HCT116 (cell line): ENCODE measurements at regions not wholly inside any gene's neighbourhood (a gene's known extent, or its start where the extent isn't known, plus 50 kb on each side); places are given as distances from the start of the nearest gene placed in this dataset.

Experiments
- ATAC-seq: fragments of 200-7000 bp; cut with Tn5 transposase; 2 replicates; pipeline ENCODE4 v1.9.1; 2020; ENCODE audit warnings: mild to moderate bottlenecking, moderate library complexity
- BruUV-seq: library from RNA; stranded (reverse); fragments of 400-500 nt; replicated peaks from 2 replicates; lab custom pipeline; 2021; lab: Mats Ljungman, UMichigan
- CTCF ChIA-PET: fragments of 300-600 bp; sonication (Branson Sonifier 250); formaldehyde crosslinking; loops from one replicate; lab custom pipeline; 2021; ENCODE audit warnings: antibody characterized with exemption; lab: Charles Lee
- POLR2A ChIA-PET: fragments of 300-600, 350-600 bp; sonication (Branson Sonifier 250); formaldehyde crosslinking; loops from one replicate; lab custom pipeline; 2021; ENCODE audit warnings: antibody characterized with exemption; lab: Charles Lee
- RAD21 ChIA-PET, 2 experiments: fragments of 300-600 bp; sonication (Branson Sonifier 250); formaldehyde crosslinking; loops; one replicate each; lab custom pipeline; 2023; ENCODE audit warnings: low total read pairs in 2 of 2; ENCODE audit not compliant: uncharacterized antibody in 2 of 2, unreplicated experiment in 2 of 2, low non-redundant PET in 1 of 2; lab: Charles Lee
- DNase-seq: peaks from one replicate; pipeline ENCODE4 v3.0.0-alpha.2; 2010; ENCODE audit warnings: low read depth, low spot score
- H2AFZ ChIP-seq: fragments of 200-600 bp; shearing (Covaris generic), sonication (generic); 2 replicates; pipeline ENCODE4 v1.6.1; 2017; ENCODE audit warnings: low read depth, mixed run types, mixed read lengths, antibody characterized with exemption, low read length; ENCODE audit not compliant: poor library complexity, severe bottlenecking
- H3K27ac ChIP-seq: 2 replicates; pipeline ENCODE4 v1.5.1; 2012; ENCODE audit warnings: low read depth, low read length
- H3K27me3 ChIP-seq: fragments of 200-600 bp; sonication (generic); 2 replicates; pipeline ENCODE4 v1.6.1; 2016; ENCODE audit warnings: mixed run types, low read length, mixed read lengths; ENCODE audit not compliant: insufficient read depth
- H3K36me3 ChIP-seq, 2 experiments: fragments of 200-500 bp in 1 of 2; fragments of 200-600 bp in 1 of 2; sonication (Bioruptor generic) in 1 of 2; sonication (generic) in 1 of 2; 2 replicates each; pipeline versions ENCODE4 v1.5.1 to v1.6.1; 2014 to 2016; ENCODE audit warnings: low read length in 2 of 2, inconsistent platforms in 1 of 2, mixed read lengths in 1 of 2, mixed run types in 1 of 2; ENCODE audit not compliant: insufficient read depth in 2 of 2, control insufficient read depth in 1 of 2
- H3K4me1 ChIP-seq, 2 experiments: fragments of 200-600 bp in 1 of 2; sonication (generic) in 1 of 2; 2 replicates each; pipeline versions ENCODE4 v1.5.1 to v1.6.1; 2012 to 2017; ENCODE audit warnings: low read length in 2 of 2, inconsistent platforms in 1 of 2, mild to moderate bottlenecking in 1 of 2, mixed read lengths in 1 of 2, mixed run types in 1 of 2, moderate library complexity in 1 of 2; ENCODE audit not compliant: insufficient read depth in 2 of 2, control insufficient read depth in 1 of 2
- H3K4me2 ChIP-seq: fragments of 200-600 bp; sonication (generic); 2 replicates; pipeline ENCODE4 v1.6.1; 2017; ENCODE audit warnings: mixed run types, low read length, mixed read lengths
- H3K4me3 ChIP-seq, 2 experiments: fragments of 200-600 bp in 1 of 2; sonication (generic) in 1 of 2; replicated peaks in 1 of 2; 2 replicates each; pipeline ENCODE4 v1.5.1; 2011 to 2016; ENCODE audit warnings: low read length in 2 of 2, control low read depth in 1 of 2, low read depth in 1 of 2, mild to moderate bottlenecking in 1 of 2, mixed read lengths in 1 of 2, mixed run types in 1 of 2
- H3K79me2 ChIP-seq: fragments of 200-600 bp; sonication (generic); 2 replicates; pipeline ENCODE4 v1.6.1; 2017; ENCODE audit warnings: mild to moderate bottlenecking, mixed run types, low read length, moderate library complexity, mixed read lengths; ENCODE audit not compliant: insufficient read depth
- H3K9ac ChIP-seq: fragments of 200-600 bp; sonication (generic); 2 replicates; pipeline ENCODE4 v1.6.1; 2016; ENCODE audit warnings: low read length, mixed read lengths
- H3K9me2 ChIP-seq: fragments of 200-600 bp; sonication (generic), shearing (Covaris generic); 2 replicates; pipeline ENCODE4 v1.6.1; 2017; ENCODE audit warnings: mixed run types, mild to moderate bottlenecking, moderate library complexity; ENCODE audit not compliant: insufficient read depth
- H3K9me3 ChIP-seq, 2 experiments: fragments of 200-500 bp in 1 of 2; fragments of 200-600 bp in 1 of 2; sonication (Bioruptor generic) in 1 of 2; sonication (generic) in 1 of 2; 2 replicates each; pipeline ENCODE4 v1.6.1; 2014 to 2017; ENCODE audit warnings: low read length in 2 of 2, mixed read lengths in 2 of 2, inconsistent platforms in 1 of 2, low read depth in 1 of 2, mild to moderate bottlenecking in 1 of 2, mixed run types in 1 of 2, moderate library complexity in 1 of 2; ENCODE audit not compliant: control insufficient read depth in 1 of 2, insufficient read depth in 1 of 2
- H4K20me1 ChIP-seq: fragments of 200-600 bp; sonication (generic), shearing (Covaris generic); 2 replicates; pipeline ENCODE4 v1.6.1; 2017; ENCODE audit warnings: mixed run types, mild to moderate bottlenecking, moderate library complexity; ENCODE audit not compliant: insufficient read depth
- ATF3 ChIP-seq: IDR thresholded peaks from 2 replicates; pipeline ENCODE4 v1.6.1; 2012
- CEBPB ChIP-seq: IDR thresholded peaks from 2 replicates; pipeline ENCODE4 v1.6.1; 2012; ENCODE audit warnings: low read depth
- EZH2 ChIP-seq: fragments of 200-600 bp; sonication (generic); IDR thresholded peaks from 2 replicates; pipeline ENCODE4 v1.6.1; 2017; ENCODE audit warnings: antibody characterized with exemption, mixed run types
- EZH2phosphoT487 ChIP-seq: fragments of 200-600 bp; IDR thresholded peaks from 2 replicates; pipeline ENCODE4 v1.6.1; 2018; ENCODE audit warnings: antibody characterized with exemption, borderline replicate concordance
- JUND ChIP-seq: IDR thresholded peaks from 2 replicates; pipeline ENCODE4 v1.6.1; 2012
- POLR2A ChIP-seq: IDR thresholded peaks from 2 replicates; pipeline ENCODE4 v1.7.0; 2011; ENCODE audit warnings: borderline replicate concordance; ENCODE audit not compliant: insufficient read depth, insufficient read length; ENCODE audit errors: extremely low read depth
- RAD21 ChIP-seq: IDR thresholded peaks from 2 replicates; pipeline ENCODE4 v1.6.1; 2012; ENCODE audit warnings: low read depth, mild to moderate bottlenecking
- SIN3A ChIP-seq: IDR thresholded peaks from 2 replicates; pipeline ENCODE4 v1.6.1; 2012; ENCODE audit warnings: low read depth
- SP1 ChIP-seq: IDR thresholded peaks from 2 replicates; pipeline ENCODE4 v1.6.1; 2012; ENCODE audit warnings: low read depth
- SRF ChIP-seq: IDR thresholded peaks from 2 replicates; pipeline ENCODE4 v1.6.1; 2012; ENCODE audit warnings: low read depth
- YY1 ChIP-seq: IDR thresholded peaks from 2 replicates; pipeline ENCODE4 v1.6.1; 2011; ENCODE audit warnings: low read length, low read depth, moderate library complexity, mild to moderate bottlenecking; ENCODE audit not compliant: insufficient replicate concordance; ENCODE audit errors: extremely low read depth
- ZNF274 ChIP-seq: fragments of 200-500 bp; sonication (Bioruptor generic); IDR thresholded peaks from 2 replicates; pipeline ENCODE4 v1.6.1; 2014; ENCODE audit warnings: mild to moderate bottlenecking, low read depth, low read length, inconsistent platforms
- intact Hi-C: fragments of 100-400 bp; cut with micrococcal nuclease; formaldehyde crosslinking; loops from 2 replicates; pipeline ENCODE4 v1.10.0; 2022
- TF ChIP-seq, protein P1 (sequence below), 3 experiments: fragments of 200-600 bp in 1 of 3; sonication (generic) in 1 of 3; IDR thresholded peaks in 2 of 3; conservative IDR thresholded peaks in 1 of 3; 2 replicates each; pipeline ENCODE4 v1.5.1; 2012 to 2017; ENCODE audit warnings: low read depth in 2 of 3, low read length in 2 of 3, antibody characterized with exemption in 1 of 3, borderline replicate concordance in 1 of 3, control low read depth in 1 of 3, mild to moderate bottlenecking in 1 of 3, mixed read lengths in 1 of 3, mixed run types in 1 of 3, moderate library complexity in 1 of 3; ENCODE audit not compliant: insufficient read depth in 1 of 3

DNA sequence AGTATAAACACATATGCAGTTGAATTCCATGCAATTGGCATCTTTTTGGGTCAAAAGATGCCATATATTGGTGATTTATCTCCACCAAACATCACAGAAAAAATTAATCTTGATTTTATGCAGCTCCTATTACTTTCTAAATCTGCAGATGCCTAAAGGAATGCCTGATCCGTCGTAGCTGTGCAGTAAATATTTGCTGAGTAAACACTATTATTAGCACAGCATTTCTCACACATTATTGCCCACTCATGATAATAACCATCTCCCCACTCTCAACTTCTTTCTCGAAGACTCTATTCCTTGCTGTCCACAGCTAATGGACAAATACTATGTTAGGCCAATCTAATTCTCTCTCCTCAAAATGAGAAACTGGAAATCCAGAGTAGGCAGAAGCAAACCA lies 625.2 kb downstream of the ZIC1 start:
- H3K36me3 ChIP-seq = no peaks in the 10 kb centered on the region
- intact Hi-C loops = no loop called here
- CTCF ChIA-PET = no interaction called here
- H3K4me2 ChIP-seq = no peak overlapping the region
- DNase-seq = no peak
- H3K9me3 ChIP-seq = no peaks in the 10 kb centered on the region
- RAD21 ChIA-PET = no interaction called here
- no peak overlapping the region for H3K27ac ChIP-seq
- H3K9ac ChIP-seq = no peak overlapping the region
- no peaks in the 10 kb centered on the region for H3K9me2 ChIP-seq
- H3K4me1 ChIP-seq = no peaks in the 10 kb centered on the region
- POLR2A ChIA-PET = no interaction called here
- H3K4me3 ChIP-seq = no peak overlapping the region
- no peaks in the 10 kb centered on the region for H3K27me3 ChIP-seq
- no peak overlapping the region for H2AFZ ChIP-seq
- BruUV-seq = no TSS peak
- no peaks in the 10 kb centered on the region for H3K79me2 ChIP-seq
- no peaks in the 10 kb centered on the region for H4K20me1 ChIP-seq
- TF ChIP-seq SRF (no peak), POLR2A (no peak), EZH2phosphoT487 (no peak), EZH2 (no peak), SIN3A (no peak), YY1 (no peak), RAD21 (no peak), SP1 (no peak), JUND (no peak), CEBPB (no peak), ZNF274 (no peak), ATF3 (no peak)
- TF ChIP-seq, protein P1, sequence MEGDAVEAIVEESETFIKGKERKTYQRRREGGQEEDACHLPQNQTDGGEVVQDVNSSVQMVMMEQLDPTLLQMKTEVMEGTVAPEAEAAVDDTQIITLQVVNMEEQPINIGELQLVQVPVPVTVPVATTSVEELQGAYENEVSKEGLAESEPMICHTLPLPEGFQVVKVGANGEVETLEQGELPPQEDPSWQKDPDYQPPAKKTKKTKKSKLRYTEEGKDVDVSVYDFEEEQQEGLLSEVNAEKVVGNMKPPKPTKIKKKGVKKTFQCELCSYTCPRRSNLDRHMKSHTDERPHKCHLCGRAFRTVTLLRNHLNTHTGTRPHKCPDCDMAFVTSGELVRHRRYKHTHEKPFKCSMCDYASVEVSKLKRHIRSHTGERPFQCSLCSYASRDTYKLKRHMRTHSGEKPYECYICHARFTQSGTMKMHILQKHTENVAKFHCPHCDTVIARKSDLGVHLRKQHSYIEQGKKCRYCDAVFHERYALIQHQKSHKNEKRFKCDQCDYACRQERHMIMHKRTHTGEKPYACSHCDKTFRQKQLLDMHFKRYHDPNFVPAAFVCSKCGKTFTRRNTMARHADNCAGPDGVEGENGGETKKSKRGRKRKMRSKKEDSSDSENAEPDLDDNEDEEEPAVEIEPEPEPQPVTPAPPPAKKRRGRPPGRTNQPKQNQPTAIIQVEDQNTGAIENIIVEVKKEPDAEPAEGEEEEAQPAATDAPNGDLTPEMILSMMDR (IDR thresholded peaks at IDR 0.05 in 2 of 3, conservative IDR thresholded peaks at IDR 0.05 in 1 of 3; ENCODE audit: borderline replicate concordance in 1 of 3, insufficient read depth in 1 of 3, low read depth in 2 of 3, low read length in 2 of 3) = no peak
- TF ChIP-seq, all 23 proteins: peak for 0
- ATAC-seq = no peak
